ENCODE measurements at regions not wholly inside any gene's neighbourhood (a gene's known extent, or its start where the extent isn't known, plus 50 kb on each side); places are given as distances from the start of the nearest gene placed in this dataset.

- H2BK20ac ChIP-seq (ENCODE audit: low read depth, low read length): no peak overlapping the region
- H2BK15ac ChIP-seq (ENCODE audit: low read depth, low read length): no peak overlapping the region
- H2BK120ac ChIP-seq (ENCODE audit: low read depth, low read length): no peak overlapping the region
- H3K9ac ChIP-seq (ENCODE audit: low read depth, low read length): no peak overlapping the region
- no peak overlapping the region for H3K18ac ChIP-seq (ENCODE audit: low read depth, low read length)
- no peaks in the 10 kb centered on the region for H3K9me1 ChIP-seq (ENCODE audit: insufficient read depth, low read length)
- dilution Hi-C loops (cut with HindIII; ENCODE audit: low sequenced_read_pairs, unreplicated experiment) (no loop called here), in situ Hi-C loops (cut with MboI; ENCODE audit: low sequenced_read_pairs) (no loop called here), intact Hi-C loops (cut with micrococcal nuclease) (no loop called here)
- no TSS peak for BruUV-seq (replicated peaks)
- H3K4me1 ChIP-seq (ENCODE audit: control insufficient read depth, insufficient read depth, low read length): peaks cover 4% of the 10 kb centered on the region
- ATAC-seq (ENCODE audit: low read depth) (no peak), DNase-seq (no peak)
- H4K20me1 ChIP-seq (ENCODE audit: insufficient read depth, low read length): no peaks in the 10 kb centered on the region
- ChIA-PET CTCF (interaction anchor here (0.6 kb wide), 1 partner anchor 101 kb away, joined by 6 read pairs; no protein-coding TSS in a partner anchor), POLR2A (ENCODE audit: unreplicated experiment) (no interaction called here)
- no peaks in the 10 kb centered on the region for H3K79me1 ChIP-seq (ENCODE audit: low read depth in 1 of 2, low read length in 2 of 2)
- no peak overlapping the region for H3K4me3 ChIP-seq (ENCODE audit: insufficient read depth, low read depth, low read length)
- TF ChIP-seq FOS (IDR thresholded peaks at IDR 0.05; ENCODE audit: low read depth, low read length) (no peak), RFX5 (IDR thresholded peaks at IDR 0.05; ENCODE audit: low read depth, low read length) (no peak), POLR2A (IDR thresholded peaks at IDR 0.05; ENCODE audit: low read depth, low read length) (no peak), MXI1 (IDR thresholded peaks at IDR 0.05; ENCODE audit: borderline replicate concordance, low read depth, low read length) (no peak), CTCF (conservative IDR thresholded peaks at IDR 0.05; ENCODE audit: low read depth, low read length) (no peak), ELK1 (IDR thresholded peaks at IDR 0.05; ENCODE audit: borderline replicate concordance, low read depth, low read length) (no peak), BHLHE40 (IDR thresholded peaks at IDR 0.05; ENCODE audit: low read depth, low read length) (no peak), RCOR1 (IDR thresholded peaks at IDR 0.05; ENCODE audit: insufficient replicate concordance, low read length) (no peak), CHD1 (IDR thresholded peaks at IDR 0.05; ENCODE audit: low read depth, low read length) (no peak), MAFK (IDR thresholded peaks at IDR 0.05; ENCODE audit: low read depth, low read length) (no peak), MAZ (IDR thresholded peaks at IDR 0.05; ENCODE audit: borderline replicate concordance, low read depth, low read length) (no peak), SMC3 (IDR thresholded peaks at IDR 0.05; ENCODE audit: low read depth, low read length) (no peak)
- H4K91ac ChIP-seq (ENCODE audit: insufficient read depth, low read depth, low read length): no peak overlapping the region
- no peak overlapping the region for H3K27ac ChIP-seq (ENCODE audit: insufficient read depth, low read length)
- H3K9me3 ChIP-seq (ENCODE audit: control insufficient read depth, insufficient read depth, low read length): peaks cover 4% of the 10 kb centered on the region; the same call in 1 of the 2 replicates
- no peak overlapping the region for H3K56ac ChIP-seq (ENCODE audit: extremely low read depth, insufficient read depth, low read length)
- no peaks in the 10 kb centered on the region; the same call in 1 of the 2 replicates for H3K27me3 ChIP-seq (ENCODE audit: control insufficient read depth, insufficient read depth, low read length)
- H3K4ac ChIP-seq (ENCODE audit: low read depth, low read length): no peak overlapping the region
- H3K14ac ChIP-seq (replicated peaks; ENCODE audit: low read depth, low read length): no peak overlapping the region
- H4K5ac ChIP-seq (ENCODE audit: low read depth, low read length): no peak overlapping the region
- H2AFZ ChIP-seq (replicated peaks; ENCODE audit: low read length, poor library complexity): no peak overlapping the region
- no peak overlapping the region for H2AK9ac ChIP-seq (replicated peaks; ENCODE audit: low read depth, low read length, poor library complexity)
- WGBS, 2 experiments (ENCODE audit: extremely low coverage in 2 of 2, insufficient read length in 1 of 2): no CpG with 5 or more reads among the region's 3 CpGs
- no peak overlapping the region for H3K4me2 ChIP-seq (ENCODE audit: low read depth, low read length)
- H2AK5ac ChIP-seq (ENCODE audit: low read depth, low read length): no peak overlapping the region
- H3K23ac ChIP-seq (ENCODE audit: low read depth, low read length): no peak overlapping the region
- H2BK5ac ChIP-seq (ENCODE audit: low read depth, low read length, poor library complexity, severe bottlenecking): no peak overlapping the region
- no peaks in the 10 kb centered on the region for H3K36me3 ChIP-seq (ENCODE audit: control insufficient read depth, insufficient read depth, low read length)
- no peak overlapping the region for H4K8ac ChIP-seq (ENCODE audit: low read depth in 2 of 2, low read length in 2 of 2)
These were observed 153.3 kb downstream of the TMEM26 start for GRCh38 chr10:61299841-61300240.
